ENCODE measurements at regions not wholly inside any gene's neighbourhood (a gene's known extent, or its start where the extent isn't known, plus 50 kb on each side); places are given as distances from the start of the nearest gene placed in this dataset.
"Not testable (repeated sequence)": the region's sequence is repeated elsewhere in the genome, so short reads cannot be mapped to it uniquely, and the experiment has no call there.

DNA sequence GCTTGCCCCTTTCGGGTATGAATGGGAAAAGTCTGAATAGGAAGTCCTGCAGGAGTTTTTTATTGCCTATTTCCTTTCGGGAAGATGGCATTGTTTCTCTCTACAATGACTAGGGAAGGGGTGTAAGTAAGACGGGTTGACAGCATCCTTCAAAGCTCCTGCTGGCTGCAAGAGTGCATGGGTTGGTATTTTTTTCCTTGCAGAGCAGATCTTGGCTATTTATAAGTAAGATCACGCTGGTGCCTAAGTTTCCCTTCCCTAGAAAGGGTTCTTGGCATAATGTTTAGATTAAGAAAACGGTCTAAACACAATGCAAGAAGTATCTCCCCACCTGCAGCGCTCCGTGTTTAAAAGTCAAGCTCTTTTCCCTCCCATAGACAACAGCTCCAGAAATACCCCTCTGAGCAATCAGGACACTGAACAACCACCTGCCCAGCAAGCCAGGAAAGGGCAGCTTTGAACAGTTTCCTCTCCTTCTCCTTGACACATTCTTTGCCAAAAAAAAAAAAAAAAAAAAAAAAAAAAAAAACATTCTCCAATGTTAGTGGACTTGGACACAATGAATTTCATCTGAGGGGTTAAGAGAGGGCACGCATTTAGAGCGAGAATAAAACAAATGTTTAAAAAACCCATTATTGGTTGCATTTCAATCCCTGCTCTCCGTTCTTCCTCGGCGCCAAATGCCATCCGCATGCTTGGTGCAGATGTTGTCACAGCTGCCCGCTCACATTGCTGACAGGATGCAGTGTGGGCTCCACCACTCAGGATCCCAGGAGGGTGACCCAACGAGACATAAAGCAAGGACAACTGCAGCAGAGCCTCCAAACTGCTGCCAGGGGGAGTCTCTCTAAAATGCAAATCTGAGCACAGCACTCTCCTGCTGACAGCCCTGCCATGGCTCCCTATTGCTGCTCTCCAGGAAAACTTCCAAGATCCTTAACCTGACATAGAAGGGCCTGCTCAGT is 427.4 kb upstream of the MGMT start:
- no peak for DNase-seq (ENCODE audit: low read depth)

DNA sequence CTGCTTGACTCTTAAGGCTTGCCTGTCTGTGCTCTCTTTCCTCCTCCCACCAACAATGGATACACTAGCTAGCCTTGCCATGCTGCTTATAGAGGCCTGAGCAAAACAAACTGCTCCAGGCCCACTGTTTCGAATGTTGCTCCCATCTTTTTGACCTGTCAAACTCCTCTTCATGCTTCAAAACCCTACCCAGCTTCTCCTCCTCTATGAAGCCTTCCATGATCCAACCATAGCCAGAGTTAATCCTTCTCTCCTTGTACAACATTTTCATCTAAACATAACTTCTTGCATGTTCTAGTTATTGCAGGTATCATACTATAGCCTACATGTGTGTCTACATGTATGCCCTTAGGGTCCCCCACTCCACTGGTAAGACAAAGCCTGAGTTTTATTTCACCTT is 426.7 kb upstream of the MGMT start:
- DNase-seq (ENCODE audit: low read depth) = no peak

DNA sequence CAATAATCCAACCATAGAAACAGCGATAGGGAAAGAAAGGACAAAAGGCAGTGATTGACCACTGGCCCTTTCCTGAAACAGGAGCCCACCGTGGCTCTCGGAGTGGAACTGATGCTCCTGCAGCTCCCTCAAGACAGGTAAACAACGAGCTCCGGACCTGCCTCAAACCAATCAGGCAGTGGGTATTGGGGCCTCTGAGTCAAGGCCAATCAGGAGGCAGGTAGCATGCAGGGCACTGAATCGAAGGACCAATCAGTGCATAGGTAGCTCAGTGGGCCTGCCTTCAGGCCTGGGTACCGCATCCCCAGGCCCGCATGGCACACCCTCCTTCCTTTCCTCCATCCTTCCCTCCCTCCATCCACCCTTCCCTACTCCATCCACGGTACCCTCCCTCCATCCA is 425.1 kb upstream of the MGMT start:
- no peak for DNase-seq (ENCODE audit: low read depth)

DNA sequence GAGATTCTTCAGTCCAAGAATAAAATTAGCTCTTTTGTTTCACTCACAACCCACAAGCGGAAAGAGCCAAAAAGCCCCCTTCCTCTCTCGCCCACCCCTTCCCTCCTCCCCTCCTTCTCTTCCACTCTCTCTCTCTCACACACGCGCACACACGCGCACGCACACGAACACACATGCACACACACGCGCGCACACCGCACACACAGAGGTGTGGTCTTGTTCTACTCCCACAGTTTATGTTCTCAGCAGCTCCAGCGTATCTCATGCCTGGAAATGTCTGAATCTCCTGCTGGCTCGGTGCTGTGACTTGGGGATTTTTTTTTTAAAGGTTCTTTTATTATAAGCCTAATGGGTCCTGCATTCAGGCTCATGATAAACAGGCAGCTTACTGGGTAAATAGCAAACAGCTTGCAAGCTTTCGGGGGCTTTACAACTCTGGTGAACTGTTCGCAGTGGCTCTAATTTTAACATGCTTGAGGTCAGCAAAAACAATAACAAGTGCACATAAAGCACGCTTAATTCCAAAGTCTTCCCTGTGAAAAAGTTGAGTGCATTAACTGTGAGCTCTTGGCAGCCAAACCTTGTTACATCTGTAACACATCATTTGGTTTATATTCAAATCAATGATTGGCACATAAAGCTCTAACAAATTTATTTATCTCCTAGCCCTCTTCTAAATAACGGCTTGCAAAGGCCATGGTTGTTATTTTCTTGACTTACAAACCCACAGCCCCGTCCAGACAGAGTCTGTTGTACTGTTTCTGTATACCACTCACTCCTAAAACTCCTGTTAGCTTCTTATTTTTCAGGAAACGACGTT is 424.1 kb upstream of the MGMT start:
- no peak for DNase-seq (ENCODE audit: low read depth)

DNA sequence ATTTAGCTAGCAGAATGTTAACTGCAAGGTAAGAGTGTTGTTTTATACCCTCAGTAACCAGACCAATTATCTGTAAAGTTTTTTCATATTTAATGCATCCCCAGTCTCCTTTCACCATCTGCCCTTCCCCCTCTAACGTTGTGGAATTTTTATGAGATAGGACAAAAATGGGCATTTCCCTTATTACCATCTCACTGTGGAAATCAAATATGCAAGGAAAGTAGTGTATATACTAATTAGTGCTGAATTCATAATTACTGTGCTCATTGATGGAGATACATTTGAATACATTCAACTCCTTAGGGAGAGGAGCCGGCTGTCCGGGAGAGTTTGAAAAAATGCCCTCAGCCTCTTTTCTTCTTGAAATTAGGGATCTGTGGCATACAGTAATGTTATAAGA is 423.4 kb upstream of the MGMT start:
- DNase-seq (ENCODE audit: low read depth) = no peak

DNA sequence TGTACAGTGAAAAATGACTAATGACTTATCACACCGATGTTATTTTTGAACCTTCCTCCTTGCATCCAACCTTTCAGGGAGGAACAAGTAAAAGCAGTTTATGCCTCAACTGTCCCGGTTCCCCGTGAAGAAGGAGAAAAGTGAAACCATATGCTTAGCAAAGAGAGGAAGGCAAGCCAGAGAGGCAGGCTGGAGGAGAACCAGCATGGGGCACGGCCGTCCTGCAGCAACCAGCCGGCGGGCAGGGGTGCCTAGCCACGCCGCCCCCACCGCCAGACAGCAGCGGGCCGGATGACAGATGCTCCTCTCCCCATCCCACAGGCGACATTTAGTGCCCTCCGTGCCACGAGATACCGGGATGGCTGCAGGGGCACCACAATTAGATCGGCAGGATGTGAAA is 421.4 kb upstream of the MGMT start:
- no peak for DNase-seq (ENCODE audit: low read depth)

DNA sequence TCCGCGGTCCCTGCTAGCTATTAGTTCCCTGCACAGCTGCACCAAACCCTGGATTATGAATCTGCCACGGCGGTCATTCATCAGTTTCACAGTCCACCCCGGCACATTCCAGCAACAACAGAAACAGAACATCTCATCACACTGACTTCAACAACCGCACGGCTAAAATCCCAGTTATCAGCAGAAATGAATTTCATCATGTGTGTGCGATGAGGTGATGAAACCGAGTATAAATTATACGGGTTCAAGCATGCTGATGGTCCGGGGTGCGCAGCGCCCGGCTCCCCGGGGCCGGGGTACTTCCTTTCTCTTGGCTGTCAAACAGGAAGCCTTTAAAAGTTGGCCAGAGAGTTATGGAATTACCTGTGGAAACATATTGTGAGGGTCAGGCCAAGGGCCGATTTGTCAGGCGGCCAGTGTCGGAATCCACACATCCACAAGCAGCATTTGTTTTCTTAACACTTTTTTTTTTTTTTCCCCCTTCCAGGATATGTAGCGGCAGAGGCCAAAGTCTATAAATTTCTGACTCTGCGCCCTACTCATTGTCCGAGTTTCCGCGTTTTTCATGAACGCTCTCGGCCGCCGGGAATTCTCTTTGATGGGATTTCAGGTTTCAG is 420.9 kb upstream of the MGMT start:
- peak; percentile 80 for DNase-seq (ENCODE audit: low read depth)

DNA sequence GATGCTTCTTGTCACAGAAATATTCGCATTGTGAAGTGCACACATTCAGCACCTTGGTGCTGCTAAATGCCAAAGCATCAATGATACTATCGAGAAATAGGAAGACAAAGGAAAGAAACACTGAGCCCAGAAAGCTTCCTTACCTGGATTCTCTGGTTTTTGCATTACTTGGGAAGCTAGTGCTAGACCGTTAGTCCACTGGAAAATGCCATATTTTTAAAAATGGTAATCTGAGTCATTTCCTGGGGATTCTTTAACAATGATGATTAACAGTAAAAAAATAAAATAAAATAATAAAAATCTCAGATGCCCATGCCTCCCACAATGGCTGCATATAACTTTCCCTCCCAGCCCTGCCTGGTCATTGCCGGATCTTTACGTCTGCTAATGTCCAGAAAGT is 420.1 kb upstream of the MGMT start:
- no peak for DNase-seq (ENCODE audit: low read depth)

DNA sequence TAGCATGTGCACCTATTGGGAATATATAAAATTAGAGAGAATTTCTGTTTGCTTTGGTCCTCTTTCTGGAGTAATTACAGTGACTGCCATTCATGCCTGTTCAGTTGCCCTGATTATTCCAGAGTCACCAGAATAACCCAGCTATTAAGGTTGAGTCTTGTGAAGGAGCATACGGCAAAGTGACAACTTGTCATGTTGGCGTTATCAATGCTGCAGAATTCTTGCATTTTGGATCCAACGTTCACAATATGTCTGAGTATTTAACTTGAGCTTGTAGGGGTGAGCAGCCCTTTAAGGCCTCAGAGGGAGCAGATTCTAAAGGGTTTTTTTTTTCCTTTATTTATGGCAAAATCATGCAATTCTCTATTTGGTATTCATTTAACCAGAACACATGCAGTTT is 419.4 kb upstream of the MGMT start:
- no peak for DNase-seq (ENCODE audit: low read depth)

DNA sequence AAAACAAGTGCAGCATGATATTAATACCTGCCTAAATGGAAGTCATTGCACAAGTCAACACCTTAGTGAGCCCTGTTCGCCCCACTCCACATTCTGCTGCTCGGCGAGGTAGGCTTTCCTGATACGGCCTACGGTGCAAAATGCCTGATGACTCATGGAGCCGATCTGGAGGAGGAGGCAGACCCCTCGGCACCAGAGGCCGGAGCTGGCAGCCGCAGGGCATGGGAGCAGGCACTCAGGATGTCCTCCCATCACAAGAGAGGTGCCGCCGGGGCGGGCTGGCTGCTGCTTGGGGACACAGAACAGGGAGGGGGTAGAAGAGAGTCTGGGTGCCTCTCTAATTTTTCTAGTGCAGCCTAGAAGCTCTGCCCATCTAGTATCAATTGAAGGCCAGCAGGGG is 418.5 kb upstream of the MGMT start:
- DNase-seq (ENCODE audit: low read depth) = no peak

DNA sequence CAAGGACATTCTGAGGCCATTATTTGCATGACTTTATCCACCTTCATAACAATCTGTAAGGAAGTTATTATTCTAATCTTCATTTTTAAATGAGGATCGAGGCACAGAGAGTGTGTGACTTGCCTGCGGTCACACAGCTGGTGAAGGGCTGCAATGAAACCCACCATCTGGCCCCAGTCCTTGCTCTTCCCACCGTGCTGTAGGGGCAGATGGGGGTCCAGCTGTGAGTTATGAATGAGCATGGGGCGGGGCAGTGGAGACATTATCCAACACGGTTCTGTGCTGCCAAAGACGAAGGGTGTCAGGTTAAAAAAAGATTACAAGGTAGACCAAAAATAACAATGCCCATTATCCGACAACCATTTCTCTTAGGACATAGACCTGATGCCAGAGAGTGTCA is 417.5 kb upstream of the MGMT start:
- no peak for DNase-seq (ENCODE audit: low read depth)

DNA sequence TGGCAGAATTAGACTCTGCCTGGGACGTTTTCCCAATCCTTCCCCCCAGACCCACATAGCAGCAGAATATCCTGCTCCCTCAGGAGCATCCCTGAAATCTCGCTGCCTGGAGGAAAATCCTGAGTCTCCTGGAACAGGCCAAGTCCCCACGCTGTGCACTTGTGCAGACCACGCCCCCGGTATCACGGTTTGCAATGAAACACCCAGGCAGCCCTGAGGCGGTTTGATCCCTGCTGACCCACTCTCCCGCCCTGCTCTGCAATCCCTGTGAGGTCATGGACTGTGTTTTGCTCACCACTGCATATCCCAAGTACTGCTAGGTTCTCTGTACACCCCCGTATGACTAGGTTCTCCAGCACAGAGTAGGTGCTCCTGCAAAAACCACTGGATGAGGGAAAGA is 411.8 kb upstream of the MGMT start:
- DNase-seq (ENCODE audit: low read depth) = no peak

DNA sequence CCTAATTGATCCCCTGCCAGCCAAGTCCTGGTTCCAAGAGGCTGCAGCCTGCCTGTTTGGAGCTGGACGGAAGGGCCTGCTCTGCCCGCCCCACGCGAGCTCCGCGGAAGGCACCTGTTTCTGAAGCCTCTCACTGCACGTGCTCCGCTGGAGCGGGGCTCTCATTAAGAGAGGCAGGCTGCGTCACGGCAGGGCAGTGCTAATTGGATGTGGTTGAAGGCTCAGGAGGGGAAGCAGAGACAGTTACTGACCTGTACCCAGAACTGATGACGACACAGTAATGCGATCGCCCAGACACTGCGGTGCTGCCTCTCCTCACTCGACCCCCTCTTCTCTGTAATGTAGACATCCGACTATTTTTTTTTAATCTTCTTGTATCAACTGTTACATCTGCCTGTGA is 411.1 kb upstream of the MGMT start:
- no peak for DNase-seq (ENCODE audit: low read depth)

DNA sequence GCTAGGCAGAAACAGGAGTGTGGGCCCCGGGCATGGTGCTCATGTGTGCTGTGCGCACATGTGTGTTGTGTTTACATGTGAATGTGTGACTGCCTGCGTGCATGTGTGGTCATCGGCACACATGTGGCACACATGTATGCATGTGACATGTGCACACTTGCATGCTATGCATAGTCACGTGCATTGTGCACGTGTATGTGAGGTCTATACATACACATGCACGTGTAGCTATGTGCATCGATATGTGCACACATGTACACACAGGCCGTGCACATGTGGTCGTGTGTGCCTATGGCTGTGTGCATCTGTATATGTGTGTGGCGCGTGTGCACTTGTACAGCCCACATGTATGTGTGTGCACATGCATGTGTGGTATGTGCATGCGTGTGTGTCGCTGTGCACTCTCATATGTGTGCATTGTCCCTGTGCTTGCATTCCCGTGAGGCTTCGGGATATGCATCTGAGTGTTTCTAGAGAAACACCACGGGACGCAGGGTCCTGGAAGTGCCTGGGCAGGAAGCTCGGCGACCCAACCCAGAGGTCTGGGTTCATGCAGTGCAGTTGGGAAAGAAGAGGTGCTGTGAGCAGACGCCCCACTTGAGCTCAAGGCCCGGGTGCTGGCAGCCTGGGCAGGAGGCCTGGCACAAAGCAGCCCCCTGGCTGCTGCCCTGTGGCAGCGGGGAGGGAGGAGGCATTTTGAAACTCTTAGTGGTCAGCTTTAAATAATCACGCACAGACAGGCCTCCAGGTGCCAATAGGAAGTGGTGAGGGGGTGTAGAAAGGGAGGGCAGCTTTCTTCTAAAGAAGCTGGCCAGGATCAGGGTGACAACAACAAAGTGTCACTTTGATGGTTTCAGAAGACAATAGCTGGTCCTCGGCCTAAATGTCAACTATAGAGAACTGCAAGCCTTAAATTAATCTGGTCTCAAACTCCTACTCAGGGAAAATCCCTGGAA is 410.0 kb upstream of the MGMT start:
- DNase-seq (ENCODE audit: low read depth) = no peak

DNA sequence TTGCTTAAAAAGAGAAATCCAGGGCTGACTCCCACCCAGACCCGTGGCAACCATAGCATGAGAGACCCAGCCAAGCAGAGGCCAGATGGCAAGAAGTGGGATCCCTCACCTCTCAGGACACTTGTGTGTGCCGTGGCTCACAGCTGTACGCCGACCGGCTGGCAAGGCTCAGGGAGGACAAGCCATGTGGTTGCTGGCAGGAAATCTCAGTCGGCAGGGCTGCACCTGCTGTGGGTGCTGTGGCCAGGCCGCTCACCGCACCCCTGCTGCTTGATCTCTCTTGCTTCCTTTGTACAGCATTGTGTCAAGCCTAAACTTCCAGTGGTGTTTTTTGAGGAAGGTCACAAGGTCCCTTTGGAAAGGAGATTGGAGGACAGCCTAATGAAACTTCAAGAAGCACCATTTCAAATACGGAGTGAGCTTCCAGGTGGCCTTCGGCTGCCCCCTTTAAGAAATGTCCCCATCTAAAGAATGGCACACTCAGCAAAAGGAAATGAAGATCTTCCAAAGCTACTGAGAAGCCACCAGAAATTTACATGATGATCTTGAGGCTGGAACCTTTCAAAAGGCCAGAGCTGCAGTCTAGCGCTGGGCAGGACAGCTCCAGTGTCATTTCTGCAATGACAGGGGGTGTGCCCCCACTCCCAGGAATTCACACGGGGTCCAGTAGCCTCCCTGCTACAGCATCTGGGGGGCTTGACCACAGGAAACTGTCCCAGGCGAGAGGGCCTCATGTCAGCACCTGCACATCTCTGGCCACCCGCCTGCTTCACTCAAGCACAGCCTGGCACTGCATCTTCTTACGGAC is 409.0 kb upstream of the MGMT start:
- no peak for DNase-seq (ENCODE audit: low read depth)

DNA sequence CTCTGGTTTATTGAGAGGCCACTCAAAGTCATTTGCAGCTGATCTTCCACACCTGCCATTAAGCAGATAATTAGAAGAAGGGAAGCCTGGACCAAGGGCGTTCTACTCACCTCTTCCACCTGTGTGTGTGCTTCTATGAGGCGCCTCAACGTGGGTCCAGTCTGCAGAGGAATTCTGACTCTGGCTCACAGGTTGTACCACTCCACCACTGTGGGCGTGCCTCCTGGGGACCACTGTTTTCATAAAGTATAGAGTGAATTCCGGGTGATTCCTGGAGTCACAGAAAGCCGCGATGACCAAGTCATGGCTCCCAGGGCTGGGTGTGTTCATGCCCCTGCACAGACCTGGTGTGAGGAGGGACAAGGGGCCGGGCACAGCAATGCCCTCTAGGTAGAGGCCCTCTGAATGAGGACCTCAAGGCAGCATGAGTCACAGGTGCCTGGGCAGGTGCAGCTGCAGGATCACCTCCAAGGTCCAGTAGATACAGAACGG is 408.3 kb upstream of the MGMT start:
- DNase-seq (ENCODE audit: low read depth) = no peak

DNA sequence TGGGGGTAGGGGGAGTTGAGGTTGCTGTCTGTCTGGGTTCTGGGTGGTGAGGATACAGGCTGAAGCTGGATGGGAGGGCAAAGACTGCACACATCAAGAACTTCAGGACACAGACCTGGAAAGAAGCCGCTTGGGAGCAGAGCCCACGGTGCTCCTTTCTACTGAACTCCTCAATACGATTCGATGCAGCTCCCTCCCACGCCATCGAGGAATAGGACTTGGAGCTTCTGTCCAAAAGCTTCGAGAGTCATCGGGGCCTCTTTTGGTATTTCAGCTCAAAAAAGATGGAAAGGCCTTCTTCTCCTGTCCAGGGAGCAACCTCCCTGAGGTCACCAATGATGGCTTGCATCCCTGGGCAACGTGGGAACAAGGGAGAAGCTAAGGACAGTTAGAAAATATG is 407.1 kb upstream of the MGMT start:
- no peak for DNase-seq (ENCODE audit: low read depth)

DNA sequence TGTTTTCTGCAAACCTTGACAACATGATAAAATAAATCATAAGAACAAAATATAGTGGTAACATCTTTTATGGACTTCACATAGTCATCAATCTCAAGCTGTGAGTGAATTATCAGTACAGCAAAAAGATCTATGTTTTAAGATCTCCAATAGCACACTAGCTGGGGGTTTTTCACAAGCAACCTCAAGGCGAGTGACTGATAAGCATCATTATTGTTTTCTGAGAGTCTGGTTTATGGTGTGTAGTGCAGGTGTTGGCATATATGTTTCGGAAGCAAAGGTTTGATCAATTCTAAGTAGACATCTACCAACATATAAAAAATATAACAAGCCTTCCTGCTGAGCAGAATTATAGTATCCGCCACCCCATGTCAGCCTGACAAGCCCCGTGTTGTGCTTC is 403.8 kb upstream of the MGMT start:
- DNase-seq (ENCODE audit: low read depth) = no peak

DNA sequence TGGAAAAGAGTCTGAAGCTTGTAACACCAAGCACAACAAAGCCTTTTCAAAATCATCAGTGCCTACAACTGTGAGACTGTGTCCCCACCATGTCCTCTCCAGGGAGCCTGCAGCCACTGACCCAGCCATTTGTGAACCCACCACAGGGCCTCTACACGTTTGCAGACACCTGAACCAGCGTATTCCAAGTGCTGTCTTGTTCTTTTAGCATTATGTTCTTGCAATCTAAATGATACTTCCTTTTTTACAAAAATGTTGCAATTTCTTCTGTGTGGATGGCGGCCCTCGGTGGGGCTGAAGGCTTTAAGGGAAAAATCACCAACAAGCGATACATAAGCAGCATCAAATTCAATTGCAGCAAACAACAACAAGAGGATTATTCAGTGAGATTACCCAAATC is 403.2 kb upstream of the MGMT start:
- DNase-seq (ENCODE audit: low read depth) = no peak

DNA sequence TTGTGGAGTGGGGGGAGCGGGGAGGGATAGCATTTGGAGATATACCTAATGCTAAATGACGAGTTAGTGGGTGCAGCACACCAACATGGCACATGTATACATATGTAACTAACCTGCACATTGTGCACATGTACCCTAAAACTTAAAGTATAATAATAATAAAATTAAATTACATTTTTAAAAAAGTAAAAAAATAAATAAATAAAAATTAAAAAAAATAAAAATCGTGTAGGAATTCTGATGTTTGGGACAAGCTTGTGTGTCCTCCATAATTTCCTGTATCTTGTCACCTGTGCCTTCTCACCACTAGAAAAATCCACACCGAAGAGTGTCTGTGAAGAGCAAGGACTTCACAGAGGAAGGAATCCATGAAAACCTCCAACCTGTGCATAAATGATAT is 400.5 kb upstream of the MGMT start:
- DNase-seq (ENCODE audit: low read depth) = not testable (repeated sequence)
